ENCODE measurements at regions not wholly inside any gene's neighbourhood (a gene's known extent, or its start where the extent isn't known, plus 50 kb on each side); places are given as distances from the start of the nearest gene placed in this dataset.

DNA sequence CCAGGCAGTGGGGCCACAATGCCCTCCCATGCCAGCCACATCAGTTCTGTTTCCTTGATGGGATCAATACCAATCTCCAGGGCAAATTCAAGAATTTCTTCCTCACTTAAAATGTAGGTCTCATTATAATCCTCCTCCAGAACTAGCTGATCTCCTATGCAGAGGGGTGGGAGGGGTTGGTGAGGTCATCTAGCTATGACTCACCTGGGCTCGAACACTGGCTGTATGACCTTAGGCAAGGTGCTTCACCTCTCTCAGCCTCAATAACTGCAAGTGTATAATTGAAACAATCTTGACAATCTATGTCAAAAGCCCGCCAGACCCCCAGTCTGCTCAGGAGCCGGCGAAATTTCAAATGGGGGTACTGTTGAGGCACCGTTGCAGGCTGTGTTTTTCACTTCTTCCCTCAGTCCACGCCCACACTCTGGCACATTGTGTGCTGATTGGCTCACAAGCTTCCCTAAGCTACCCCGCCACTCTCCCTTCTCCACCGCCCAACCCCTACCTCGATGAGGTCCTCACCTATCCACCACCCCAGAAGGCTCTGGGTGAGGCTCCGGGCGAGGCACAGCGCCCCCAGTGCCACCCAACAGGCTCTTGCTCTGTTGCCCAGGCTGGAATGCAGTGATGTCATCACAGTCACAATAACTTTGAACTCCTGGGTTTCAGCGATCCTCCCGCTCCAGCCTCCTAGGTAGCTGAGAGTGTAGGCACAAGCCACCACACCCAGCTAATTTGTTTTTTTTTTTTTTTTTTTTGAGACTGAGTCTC lies 70.5 kb downstream of the ZNF22 start:
- no peak for DNase-seq (ENCODE audit: low spot score)
- no peak for TF ChIP-seq CTCF (IDR thresholded peaks at IDR 0.05; ENCODE audit: extremely low read depth, insufficient read depth, missing control alignments)
- in situ Hi-C loops (cut with MboI; ENCODE audit: low pct_unique_long_range_greater_than_20kb, low sequenced_read_pairs, unreplicated experiment): no loop called here

- TF ChIP-seq CTCF (IDR thresholded peaks at IDR 0.05; ENCODE audit: extremely low read depth, insufficient read depth, missing control alignments): no peak
- no peak for DNase-seq (ENCODE audit: low spot score)
- in situ Hi-C loops (cut with MboI; ENCODE audit: low pct_unique_long_range_greater_than_20kb, low sequenced_read_pairs, unreplicated experiment): no loop called here
These were observed 74.5 kb downstream of the ZNF22 start for GRCh38 chr10:45075216-45075615.

GRCh38 chr10:45075826-45076380 lies 75.2 kb downstream of the ZNF22 start:
- in situ Hi-C loops (cut with MboI; ENCODE audit: low pct_unique_long_range_greater_than_20kb, low sequenced_read_pairs, unreplicated experiment): no loop called here
- no peak for DNase-seq (ENCODE audit: low spot score)
- no peak for TF ChIP-seq CTCF (IDR thresholded peaks at IDR 0.05; ENCODE audit: extremely low read depth, insufficient read depth, missing control alignments)

DNA sequence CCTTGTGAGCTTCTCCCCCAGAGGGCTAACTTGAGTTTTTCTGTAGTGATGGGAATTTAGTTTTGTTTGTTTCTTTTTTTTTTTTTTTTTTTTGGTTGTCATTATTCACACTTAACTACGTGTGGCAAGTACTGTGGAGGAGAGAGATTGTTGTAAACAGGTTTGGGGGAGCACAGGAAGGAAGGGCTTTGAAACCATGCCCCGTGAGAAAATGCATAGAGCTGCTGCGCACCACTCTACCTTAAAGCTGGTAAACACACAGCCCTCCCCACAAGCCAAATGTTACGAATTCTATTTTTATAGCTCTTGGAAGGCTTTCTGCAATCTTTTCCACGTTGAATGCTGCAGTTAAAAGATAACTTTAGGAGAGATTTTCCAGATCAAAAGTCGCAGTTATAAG lies 76.2 kb downstream of the ZNF22 start:
- no peak for TF ChIP-seq CTCF (IDR thresholded peaks at IDR 0.05; ENCODE audit: extremely low read depth, insufficient read depth, missing control alignments)
- in situ Hi-C loops (cut with MboI; ENCODE audit: low pct_unique_long_range_greater_than_20kb, low sequenced_read_pairs, unreplicated experiment): no loop called here
- DNase-seq (ENCODE audit: low spot score): no peak

DNA sequence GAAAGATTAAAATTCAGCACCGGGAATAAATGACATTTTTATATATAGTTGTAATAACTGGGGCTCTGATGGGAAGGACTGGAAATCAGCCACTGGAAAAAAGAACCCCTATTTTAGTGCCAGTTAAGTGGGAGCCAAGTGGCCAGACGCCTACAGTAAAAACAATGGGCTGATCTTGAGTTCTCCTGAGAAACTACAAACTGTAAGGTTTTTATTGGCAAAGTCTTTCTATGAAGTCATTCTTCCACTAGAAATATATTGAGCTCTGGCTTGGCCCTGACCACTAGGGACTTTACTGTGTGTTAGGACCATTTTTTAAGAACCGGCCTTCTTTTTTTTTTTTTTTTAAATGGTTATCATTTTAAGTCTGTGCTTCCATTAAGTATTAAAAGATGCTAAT lies 79.6 kb downstream of the ZNF22 start:
- DNase-seq (ENCODE audit: low spot score): no peak
- in situ Hi-C loops (cut with MboI; ENCODE audit: low pct_unique_long_range_greater_than_20kb, low sequenced_read_pairs, unreplicated experiment): no loop called here
- no peak for TF ChIP-seq CTCF (IDR thresholded peaks at IDR 0.05; ENCODE audit: extremely low read depth, insufficient read depth, missing control alignments)

- DNase-seq (ENCODE audit: low spot score): no peak
- TF ChIP-seq CTCF (IDR thresholded peaks at IDR 0.05; ENCODE audit: extremely low read depth, insufficient read depth, missing control alignments): no peak
- in situ Hi-C loops (cut with MboI; ENCODE audit: low pct_unique_long_range_greater_than_20kb, low sequenced_read_pairs, unreplicated experiment): no loop called here
These were observed 81.5 kb downstream of the ZNF22 start for GRCh38 chr10:45082176-45082575.

Measured in GM13977 (cell line).